Uterus (tissue), 2 donors: ENCODE measurements at regions not wholly inside any gene's neighbourhood (a gene's known extent, or its start where the extent isn't known, plus 50 kb on each side); places are given as distances from the start of the nearest gene placed in this dataset.

Experiments used
- POLR2A ChIP-seq, 2 donors: fragments of 450-650 bp; IDR thresholded peaks; one replicate each; pipeline ENCODE4 v1.6.1; 2016; ENCODE audit warnings: antibody characterized with exemption in 2 of 2, mild to moderate bottlenecking in 1 of 2, moderate library complexity in 1 of 2
- TF ChIP-seq, protein P1 (sequence below), 4 experiments: fragments of 200-600 bp in 2 of 4; fragments of 450-650 bp in 2 of 4; sonication (generic) in 2 of 4; IDR thresholded peaks; one replicate each; pipeline ENCODE4 v1.5.1; 2016 to 2019; ENCODE audit warnings: antibody characterized with exemption in 4 of 4, mild to moderate bottlenecking in 2 of 4, moderate library complexity in 1 of 4

DNA sequence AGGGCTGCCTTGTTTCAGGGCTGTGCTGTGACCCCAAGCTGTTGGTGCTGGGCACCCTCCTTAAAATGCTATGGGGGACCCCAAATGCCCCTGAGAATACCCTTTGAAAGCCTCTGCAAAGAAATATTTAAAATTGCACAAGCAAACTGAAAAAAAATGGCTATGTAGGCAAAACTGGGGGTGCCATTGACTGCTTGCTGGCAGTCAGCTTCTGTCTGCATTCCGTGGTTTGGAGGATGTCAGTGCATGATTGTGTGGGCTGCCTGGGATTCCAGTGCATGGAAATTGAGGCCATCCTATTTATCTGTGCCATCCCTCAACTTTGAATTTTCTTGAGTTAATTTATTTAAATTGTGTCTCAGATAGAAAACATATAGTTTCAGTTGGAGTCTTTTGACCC is 113.7 kb upstream of the RTL1 start:
- TF ChIP-seq, protein P1, sequence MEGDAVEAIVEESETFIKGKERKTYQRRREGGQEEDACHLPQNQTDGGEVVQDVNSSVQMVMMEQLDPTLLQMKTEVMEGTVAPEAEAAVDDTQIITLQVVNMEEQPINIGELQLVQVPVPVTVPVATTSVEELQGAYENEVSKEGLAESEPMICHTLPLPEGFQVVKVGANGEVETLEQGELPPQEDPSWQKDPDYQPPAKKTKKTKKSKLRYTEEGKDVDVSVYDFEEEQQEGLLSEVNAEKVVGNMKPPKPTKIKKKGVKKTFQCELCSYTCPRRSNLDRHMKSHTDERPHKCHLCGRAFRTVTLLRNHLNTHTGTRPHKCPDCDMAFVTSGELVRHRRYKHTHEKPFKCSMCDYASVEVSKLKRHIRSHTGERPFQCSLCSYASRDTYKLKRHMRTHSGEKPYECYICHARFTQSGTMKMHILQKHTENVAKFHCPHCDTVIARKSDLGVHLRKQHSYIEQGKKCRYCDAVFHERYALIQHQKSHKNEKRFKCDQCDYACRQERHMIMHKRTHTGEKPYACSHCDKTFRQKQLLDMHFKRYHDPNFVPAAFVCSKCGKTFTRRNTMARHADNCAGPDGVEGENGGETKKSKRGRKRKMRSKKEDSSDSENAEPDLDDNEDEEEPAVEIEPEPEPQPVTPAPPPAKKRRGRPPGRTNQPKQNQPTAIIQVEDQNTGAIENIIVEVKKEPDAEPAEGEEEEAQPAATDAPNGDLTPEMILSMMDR (IDR thresholded peaks at IDR 0.05), result no peak
- no peak for TF ChIP-seq POLR2A (IDR thresholded peaks at IDR 0.05)
